Erythroblast (primary cell): ENCODE measurements at regions not wholly inside any gene's neighbourhood (a gene's known extent, or its start where the extent isn't known, plus 50 kb on each side); places are given as distances from the start of the nearest gene placed in this dataset.
"Not testable (repeated sequence)": the region's sequence is repeated elsewhere in the genome, so short reads cannot be mapped to it uniquely, and the experiment has no call there.

Source experiments
- GATA1 ChIP-seq: IDR thresholded peaks from 2 replicates; pipeline ENCODE4 v1.6.1; 2011; ENCODE audit warnings: low read depth, mild to moderate bottlenecking, control low read depth, low read length, moderate library complexity
- POLR2A ChIP-seq: IDR thresholded peaks from 2 replicates; pipeline ENCODE4 v1.6.1; 2011; ENCODE audit warnings: mild to moderate bottlenecking, low read length

DNA sequence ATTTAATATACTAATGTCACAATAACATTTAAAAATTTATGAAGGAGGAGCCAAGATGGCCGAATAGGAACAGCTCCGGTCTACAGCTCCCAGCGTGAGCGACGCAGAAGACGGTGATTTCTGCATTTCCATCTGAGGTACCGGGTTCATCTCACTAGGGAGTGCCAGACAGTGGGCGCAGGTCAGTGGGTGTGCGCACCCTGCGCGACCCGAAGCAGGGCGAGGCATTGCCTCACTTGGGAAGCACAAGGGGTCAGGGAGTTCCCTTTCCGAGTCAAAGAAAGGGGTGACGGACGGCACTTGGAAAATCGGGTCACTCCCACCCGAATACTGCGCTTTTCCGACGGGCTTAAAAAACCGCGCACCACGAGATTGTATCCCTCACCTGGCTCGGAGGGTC is 225.7 kb upstream of the MDGA2 start:
- not testable (repeated sequence) for TF ChIP-seq POLR2A, GATA1
